DMS 273 treated with DMSO at 0.1 percent for 48 hours (cell line): ENCODE measurements at regions not wholly inside any gene's neighbourhood (a gene's known extent, or its start where the extent isn't known, plus 50 kb on each side); places are given as distances from the start of the nearest gene placed in this dataset.

Experiments
- DNase-seq: peaks from one replicate; lab custom pipeline; 2025; lab: John Stamatoyannopoulos, UW

GRCh38 chr7:120164-120991 is 72.0 kb upstream of the FAM20C start:
- DNase-seq = no peak

DNA sequence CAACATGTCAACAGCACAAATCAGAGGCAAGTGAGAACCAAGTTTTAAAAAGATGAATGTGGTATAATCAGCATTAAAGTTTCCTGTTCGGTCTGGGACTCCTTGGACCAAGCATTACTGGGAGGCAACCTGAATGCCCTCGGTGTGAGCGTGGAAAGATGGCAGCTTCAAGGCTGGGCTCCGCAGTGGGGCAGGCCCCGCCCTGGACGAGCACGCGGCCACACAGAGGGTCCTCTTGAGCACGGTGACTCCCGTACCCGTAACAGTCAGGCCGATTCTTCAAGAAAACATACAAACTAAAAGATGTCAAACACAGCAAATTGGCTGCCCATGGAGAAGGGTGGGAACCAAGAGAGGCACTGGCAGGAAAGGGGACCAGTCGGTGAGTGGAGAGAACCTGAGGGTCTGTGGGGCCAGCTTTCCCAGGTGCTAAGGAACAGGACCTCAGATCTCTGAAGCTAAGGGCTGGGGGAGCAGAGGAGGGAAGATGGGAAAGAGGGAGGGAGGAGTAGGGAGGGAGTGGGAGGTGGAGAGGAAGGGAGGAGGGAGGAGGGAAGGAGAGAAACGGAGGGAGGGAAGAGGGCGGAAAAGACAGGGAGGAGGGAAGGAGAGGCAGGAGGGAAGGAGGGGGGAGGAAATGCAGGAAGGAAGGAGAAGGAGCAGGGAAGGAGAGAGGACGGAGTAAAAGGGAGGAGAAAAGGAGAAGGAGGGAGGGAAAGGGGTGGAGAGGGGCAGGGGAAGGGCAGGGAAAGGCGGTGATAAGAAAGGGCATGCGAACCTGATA is 71.2 kb upstream of the FAM20C start:
- DNase-seq = no peak

GRCh38 chr7:123237-123636 is 69.1 kb upstream of the FAM20C start:
- DNase-seq = no peak

- DNase-seq = no peak
Measured at GRCh38 chr7:124130-124949, 68.0 kb upstream of the FAM20C start.

DNA sequence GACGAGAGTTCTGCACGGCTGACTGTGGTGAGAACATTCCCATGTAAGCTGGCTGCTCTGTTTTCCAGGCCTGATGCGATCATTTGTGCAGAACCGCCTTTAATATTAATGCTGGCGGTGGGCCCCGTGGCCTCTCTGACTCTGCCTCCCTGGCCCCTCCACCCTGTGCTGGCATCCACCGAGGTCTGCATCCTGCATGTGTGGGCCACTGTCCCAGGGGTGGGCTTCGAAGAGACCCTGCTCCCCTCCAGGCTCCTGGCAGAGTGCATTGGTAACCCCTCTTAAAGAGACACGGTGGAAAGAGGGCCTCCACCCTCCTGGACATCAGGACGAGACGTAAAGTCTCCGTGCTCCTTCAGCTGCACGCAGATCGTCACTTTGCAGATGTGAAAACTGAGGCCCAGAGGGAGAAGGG is 67.3 kb upstream of the FAM20C start:
- no peak for DNase-seq

- no peak for DNase-seq
Measured at GRCh38 chr7:125661-126060, 66.7 kb upstream of the FAM20C start.

GRCh38 chr7:126368-126767 is 66.0 kb upstream of the FAM20C start:
- no peak for DNase-seq

DNA sequence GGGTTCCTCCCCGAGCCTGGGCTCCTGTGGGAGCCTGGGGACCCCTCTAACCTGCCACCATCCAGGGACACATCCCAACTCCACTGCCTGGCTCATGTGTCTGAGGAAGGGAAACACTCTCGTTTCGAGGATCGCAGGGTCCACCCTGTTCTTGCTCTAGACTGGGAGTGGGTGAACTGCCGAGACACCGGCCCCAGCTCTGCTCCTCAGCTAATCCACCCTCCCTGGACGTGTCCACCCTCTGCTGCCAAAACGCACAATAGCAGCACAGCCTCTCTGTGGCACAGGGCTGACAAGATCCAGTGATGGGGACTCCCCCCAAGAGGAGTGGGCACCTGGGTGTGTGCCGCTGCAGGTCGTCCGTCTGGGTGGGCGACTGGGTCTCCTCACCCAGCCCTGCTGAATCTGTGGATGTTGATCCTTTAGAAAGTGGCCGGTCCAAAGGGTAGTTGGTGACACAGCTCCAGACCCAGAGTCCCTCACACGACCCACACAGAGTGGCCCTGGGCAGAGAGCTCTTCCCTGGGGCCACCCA is 65.2 kb upstream of the FAM20C start:
- no peak for DNase-seq

DNA sequence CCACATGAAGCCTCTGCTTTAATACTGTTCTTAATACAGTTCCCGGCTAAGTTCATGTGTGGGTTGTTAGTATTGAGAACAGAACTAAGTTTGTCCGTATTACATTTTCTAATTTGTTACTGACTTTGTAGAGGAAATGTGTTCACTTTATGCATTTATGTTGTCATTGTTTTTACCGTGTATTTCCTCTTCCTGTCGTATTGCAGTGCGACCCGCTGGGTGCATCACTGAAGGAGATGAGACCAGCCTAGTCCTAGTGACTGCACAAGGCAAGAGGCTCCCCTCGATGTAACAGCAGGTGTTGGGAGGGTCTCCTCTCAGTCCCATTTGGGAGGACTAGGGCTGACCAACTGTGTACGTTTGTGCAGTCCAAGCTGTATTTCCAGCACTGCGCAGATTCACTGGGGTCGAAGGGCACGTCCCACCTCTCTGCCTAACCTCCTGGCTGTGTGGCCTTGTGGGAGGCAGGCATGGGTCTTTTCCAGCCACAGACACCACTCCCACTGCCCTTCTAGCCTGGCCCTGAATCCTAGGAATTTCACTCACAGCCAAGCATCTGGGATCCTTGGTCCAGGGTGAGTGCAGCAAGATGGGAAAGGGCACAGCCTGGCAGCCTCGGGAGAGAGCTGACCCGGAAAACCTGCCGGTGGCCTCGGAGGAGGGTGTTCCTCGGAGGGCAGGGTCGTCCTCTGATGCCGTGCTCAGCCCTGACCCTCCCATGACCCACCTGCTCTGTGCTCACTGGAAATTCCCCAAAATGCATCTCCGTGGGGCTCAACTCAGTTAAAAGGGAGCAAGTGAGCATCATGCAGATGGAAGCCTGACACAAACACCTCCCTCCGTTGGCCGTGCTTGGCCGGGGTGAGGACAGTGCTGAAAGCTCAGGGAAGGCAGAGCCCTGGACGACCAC is 63.9 kb upstream of the FAM20C start:
- no peak for DNase-seq

DNA sequence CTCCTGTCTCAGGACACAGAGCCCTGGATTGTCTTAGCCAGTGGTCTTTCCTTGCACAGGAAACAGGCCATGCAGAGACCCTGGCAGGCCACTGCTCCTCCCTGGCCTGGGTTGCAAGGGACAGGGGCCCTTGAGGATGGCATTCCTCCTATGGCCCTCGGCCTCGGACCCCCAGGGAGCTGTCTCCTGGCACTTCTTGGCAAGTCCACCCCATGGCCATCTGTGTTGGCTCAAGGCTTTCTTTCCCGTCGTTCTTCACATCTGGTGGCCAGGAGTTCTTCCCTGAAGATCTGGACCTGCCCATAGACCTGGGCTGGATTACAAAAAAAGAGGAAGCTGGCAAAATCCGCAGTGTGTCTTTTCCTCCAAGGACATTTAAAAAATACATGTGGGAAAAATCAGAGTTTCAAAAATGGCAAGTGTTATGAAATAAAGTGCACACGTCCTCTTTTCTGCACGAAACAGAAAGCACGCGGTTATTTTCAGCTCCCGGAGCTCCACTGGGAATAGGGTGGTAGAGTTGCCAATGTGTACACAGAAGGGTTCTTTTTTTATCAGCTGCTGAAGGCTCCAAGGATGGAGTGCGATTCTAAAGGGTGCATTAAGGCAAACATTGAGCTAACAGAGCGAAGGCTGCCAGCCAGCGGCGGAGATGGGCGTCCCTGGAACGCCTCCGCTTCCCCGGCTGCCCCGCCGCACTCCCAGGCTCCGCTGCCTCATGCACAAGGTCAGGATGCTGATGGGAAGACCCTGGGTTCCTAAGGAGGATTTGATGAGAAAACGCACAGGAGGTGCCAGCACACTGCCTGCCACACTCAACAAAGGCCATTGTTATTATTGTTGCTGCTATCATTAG is 62.8 kb upstream of the FAM20C start:
- DNase-seq = no peak

- no peak for DNase-seq
Measured at GRCh38 chr7:130222-130572, 62.2 kb upstream of the FAM20C start.

DNA sequence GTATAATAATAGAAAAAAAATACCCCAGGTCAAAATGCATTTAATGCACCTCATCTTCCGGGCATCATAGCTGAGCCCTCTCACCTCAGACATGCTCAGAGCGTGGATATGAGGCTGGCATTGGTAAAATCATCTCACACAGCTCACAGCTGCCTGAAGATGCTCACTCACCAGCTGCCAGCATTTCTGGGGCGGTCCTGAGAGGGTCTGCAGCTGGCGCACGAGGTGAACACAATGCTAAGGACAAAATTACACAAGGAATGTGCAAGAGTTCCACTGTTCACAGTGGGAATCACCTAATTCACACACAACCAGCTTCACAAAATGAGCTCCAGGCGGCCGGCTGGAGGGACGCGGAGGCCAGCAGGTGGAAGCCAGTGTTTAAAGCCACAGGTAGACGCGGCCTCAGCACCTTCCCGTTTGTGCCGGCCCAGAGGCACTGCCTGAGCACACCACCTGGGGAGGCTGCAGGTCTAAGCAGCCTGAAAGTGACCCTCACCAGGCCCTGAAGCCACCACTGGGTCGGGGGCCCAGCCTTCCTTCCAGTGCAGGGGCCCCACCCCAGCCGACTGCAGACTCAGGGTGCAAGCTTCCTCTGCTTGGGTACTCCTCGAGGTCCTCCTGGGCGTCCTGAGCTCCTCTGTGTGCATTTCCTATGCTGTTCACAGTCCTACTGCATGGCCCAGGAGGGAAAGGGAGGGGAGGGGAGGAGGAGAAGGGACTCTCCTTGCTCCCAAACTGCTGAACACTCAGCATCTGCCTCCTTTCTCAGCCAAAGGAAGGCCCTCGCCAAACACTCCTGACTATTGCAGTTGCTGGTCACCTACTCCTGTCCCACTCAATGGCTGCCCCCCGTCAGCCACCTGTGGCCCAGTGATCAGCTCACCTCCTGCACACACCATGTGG is 61.2 kb upstream of the FAM20C start:
- DNase-seq = no peak

DNA sequence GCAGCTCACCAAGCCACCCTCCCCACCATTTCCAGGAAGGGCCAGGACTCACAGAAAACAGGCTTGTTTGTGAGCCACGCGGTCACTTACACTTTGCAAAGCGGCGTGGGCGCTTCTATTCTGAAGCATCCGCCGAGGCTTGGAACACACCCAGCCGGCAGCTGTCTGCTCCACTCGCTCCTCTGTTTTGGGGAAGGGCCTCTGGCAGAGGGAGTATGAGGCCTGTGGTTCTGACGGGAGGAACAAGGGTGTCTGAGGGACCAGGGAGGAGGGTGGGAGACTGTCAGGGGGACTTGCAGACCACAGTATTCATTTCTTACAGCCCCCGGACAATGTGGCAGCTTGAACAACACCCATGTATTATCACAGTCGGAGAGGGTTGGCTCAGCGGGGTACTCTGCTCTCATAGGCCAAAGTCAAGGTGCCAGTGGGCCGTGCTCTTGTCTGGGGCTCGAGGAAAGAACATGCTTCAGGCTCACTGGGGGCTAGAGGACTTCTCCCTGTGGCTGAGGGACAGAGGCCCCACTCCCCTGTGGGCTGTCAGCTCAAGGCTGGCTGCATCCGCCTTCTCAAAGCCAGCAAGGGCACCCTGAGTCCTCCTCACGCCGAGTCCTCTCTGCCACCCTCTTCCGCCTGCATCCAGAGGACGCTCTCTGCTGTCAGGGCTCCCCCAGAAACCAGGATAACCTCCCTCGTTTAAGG is 60.4 kb upstream of the FAM20C start:
- DNase-seq = no peak

DNA sequence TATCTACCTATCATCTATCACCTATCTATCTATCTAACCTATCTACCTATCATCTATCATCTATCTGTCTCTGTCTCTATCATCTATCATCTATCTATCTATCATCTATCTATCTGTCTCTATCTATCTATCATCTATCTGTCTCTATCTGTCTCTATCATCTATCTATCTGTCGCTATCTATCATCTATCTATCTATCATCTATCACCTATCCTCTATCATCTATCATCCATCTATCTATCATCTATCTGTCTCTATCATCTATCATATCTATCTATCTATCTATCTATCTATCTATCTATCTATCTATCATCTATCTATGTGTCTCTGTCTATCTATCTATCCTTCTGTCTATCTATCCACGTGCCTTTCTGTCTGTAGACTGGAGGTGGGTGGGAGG is 59.5 kb upstream of the FAM20C start:
- DNase-seq = no peak

GRCh38 chr7:133470-133869 is 58.9 kb upstream of the FAM20C start:
- no peak for DNase-seq

- no peak for DNase-seq
Measured at GRCh38 chr7:134029-134428, 58.3 kb upstream of the FAM20C start.

- DNase-seq = no peak
Measured at GRCh38 chr7:134561-135256, 57.7 kb upstream of the FAM20C start.

- no peak for DNase-seq
Measured at GRCh38 chr7:135257-135653, 57.1 kb upstream of the FAM20C start.
